NCI-H2029 (cell line): ENCODE measurements at regions not wholly inside any gene's neighbourhood (a gene's known extent, or its start where the extent isn't known, plus 50 kb on each side); places are given as distances from the start of the nearest gene placed in this dataset.
A peak's percentile ranks its signal among the peaks of the same experiment; 100 is the strongest.

Source experiments
- DNase-seq: peaks from one replicate; lab custom pipeline; 2025; lab: John Stamatoyannopoulos, UW

GRCh38 chr5:3278643-3279042, 317.0 kb upstream of the IRX1 start:
- DNase-seq: no peak

- no peak for DNase-seq
Observed at GRCh38 chr5:3277590-3278196, 317.9 kb upstream of the IRX1 start.

- no peak for DNase-seq
Observed at GRCh38 chr5:3276896-3277295, 318.7 kb upstream of the IRX1 start.

- no peak for DNase-seq
Observed at GRCh38 chr5:3269395-3270169, 326.1 kb upstream of the IRX1 start.

- no peak for DNase-seq
Observed at GRCh38 chr5:3268760-3269330, 326.8 kb upstream of the IRX1 start.

GRCh38 chr5:3266861-3267260, 328.8 kb upstream of the IRX1 start:
- no peak for DNase-seq

GRCh38 chr5:3265936-3266335, 329.7 kb upstream of the IRX1 start:
- no peak for DNase-seq

- DNase-seq: no peak
Observed at GRCh38 chr5:3265131-3265885, 330.3 kb upstream of the IRX1 start.

GRCh38 chr5:3262451-3262850, 333.2 kb upstream of the IRX1 start:
- no peak for DNase-seq

GRCh38 chr5:3261081-3261480, 334.6 kb upstream of the IRX1 start:
- DNase-seq: no peak

GRCh38 chr5:3258050-3258449, 337.6 kb upstream of the IRX1 start:
- no peak for DNase-seq

GRCh38 chr5:3252235-3252634, 343.4 kb upstream of the IRX1 start:
- no peak for DNase-seq

GRCh38 chr5:3251784-3252183, 343.8 kb upstream of the IRX1 start:
- no peak for DNase-seq

GRCh38 chr5:3249401-3249800, 346.2 kb upstream of the IRX1 start:
- DNase-seq: no peak

- no peak for DNase-seq
Observed at GRCh38 chr5:3237276-3237868, 358.3 kb upstream of the IRX1 start.

GRCh38 chr5:3234566-3234965, 361.1 kb upstream of the IRX1 start:
- DNase-seq: no peak

- DNase-seq: no peak
Observed at GRCh38 chr5:3230941-3231340, 364.7 kb upstream of the IRX1 start.

GRCh38 chr5:3230254-3230653, 365.4 kb upstream of the IRX1 start:
- no peak for DNase-seq

GRCh38 chr5:3226196-3226920, 369.3 kb upstream of the IRX1 start:
- peak; percentile 58 for DNase-seq

- DNase-seq: no peak
Observed at GRCh38 chr5:3225201-3225960, 370.3 kb upstream of the IRX1 start.

GRCh38 chr5:3222924-3223323, 372.7 kb upstream of the IRX1 start:
- DNase-seq: no peak
